H1 (cell line): ENCODE measurements at regions not wholly inside any gene's neighbourhood (a gene's known extent, or its start where the extent isn't known, plus 50 kb on each side); places are given as distances from the start of the nearest gene placed in this dataset.

Experiments
- CTCF ChIA-PET: fragments of 300-600 bp; sonication (Branson Sonifier 250); formaldehyde crosslinking; loops from one replicate; lab custom pipeline; 2021; ENCODE audit not compliant: partially characterized antibody; lab: Charles Lee
- POLR2A ChIA-PET: fragments of 300-600 bp; sonication (Branson Sonifier 250); formaldehyde crosslinking; loops from one replicate; lab custom pipeline; 2021; ENCODE audit warnings: inconsistent platforms; ENCODE audit not compliant: partially characterized antibody; lab: Charles Lee
- DNase-seq, 2 experiments: peaks; one replicate each; pipeline versions ENCODE4 v3.0.0 to v3.0.0-alpha.2; 2010 to 2022; ENCODE audit warnings: low spot score in 2 of 2, low read depth in 1 of 2, mixed read lengths in 1 of 2
- FAIRE-seq: peaks from 2 replicates; lab custom pipeline; 2011; peaks lifted over from hg19 to GRCh38; lab: Jason Lieb, UNC
- H2AFZ ChIP-seq: 2 replicates; pipeline ENCODE4 v1.8.1; 2012; ENCODE audit warnings: low read length, inconsistent platforms
- H2AK5ac ChIP-seq: 2 replicates; pipeline ENCODE4 v1.6.1; 2013; ENCODE audit warnings: low read depth, low read length
- H2BK120ac ChIP-seq: replicated peaks from 2 replicates; pipeline ENCODE3; 2013; ENCODE audit warnings: low read depth, low read length, inconsistent platforms
- H2BK12ac ChIP-seq: 2 replicates; pipeline ENCODE4 v1.6.1; 2013; ENCODE audit warnings: low read depth, low read length
- H2BK15ac ChIP-seq: 2 replicates; pipeline ENCODE4 v1.6.1; 2013; ENCODE audit warnings: low read length
- H2BK20ac ChIP-seq: 2 replicates; pipeline ENCODE4 v1.6.1; 2013; ENCODE audit warnings: low read length
- H2BK5ac ChIP-seq: 2 replicates; pipeline ENCODE4 v1.6.1; 2013; ENCODE audit warnings: low read depth, low read length
- H3K14ac ChIP-seq: 2 replicates; pipeline ENCODE4 v1.6.1; 2013; ENCODE audit warnings: inconsistent platforms; ENCODE audit not compliant: insufficient read length
- H3K18ac ChIP-seq: 2 replicates; pipeline ENCODE4 v1.6.1; 2013; ENCODE audit warnings: low read length; ENCODE audit errors: extremely low read depth
- H3K23ac ChIP-seq: 2 replicates; pipeline ENCODE4 v1.6.1; 2013; ENCODE audit warnings: inconsistent platforms; ENCODE audit not compliant: insufficient read length
- H3K23me2 ChIP-seq: 2 replicates; pipeline ENCODE4 v1.6.1; 2013; ENCODE audit warnings: low read depth, low read length
- H3K27ac ChIP-seq: 2 replicates; pipeline ENCODE4 v1.6.1; 2011; ENCODE audit warnings: low read depth, low read length, inconsistent platforms
- H3K27me3 ChIP-seq, 4 experiments: replicated peaks in 1 of 4; 1 replicate in 1 of 4; 2 replicates in 3 of 4; pipeline versions ENCODE4 v1.6.1 to v1.8.1; 2011 to 2013; ENCODE audit warnings: low read length in 3 of 4, mild to moderate bottlenecking in 3 of 4, inconsistent platforms in 2 of 4, mixed read lengths in 2 of 4, moderate library complexity in 1 of 4; ENCODE audit not compliant: control insufficient read depth in 3 of 4, insufficient read depth in 3 of 4; ENCODE audit errors: extremely low read depth in 1 of 4
- H3K36me3 ChIP-seq, 4 experiments: 2 replicates each; pipeline versions ENCODE4 v1.6.1 to v1.8.1; 2011 to 2013; ENCODE audit warnings: mild to moderate bottlenecking in 4 of 4, low read length in 3 of 4, moderate library complexity in 2 of 4, control low read depth in 1 of 4, inconsistent platforms in 1 of 4; ENCODE audit not compliant: insufficient read depth in 4 of 4, control insufficient read depth in 2 of 4
- H3K4ac ChIP-seq: replicated peaks from 2 replicates; pipeline ENCODE3; 2013; ENCODE audit warnings: low read length, low read depth, mixed read lengths, inconsistent platforms; ENCODE audit not compliant: insufficient read length
- H3K4me1 ChIP-seq, 4 experiments: replicated peaks in 1 of 4; 1 replicate in 1 of 4; 2 replicates in 3 of 4; pipeline versions ENCODE4 v1.6.1 to v1.8.1; 2011 to 2013; ENCODE audit warnings: low read length in 3 of 4, inconsistent platforms in 2 of 4, mixed read lengths in 1 of 4; ENCODE audit not compliant: insufficient read depth in 4 of 4, control insufficient read depth in 3 of 4
- H3K4me2 ChIP-seq, 2 experiments: 2 replicates each; pipeline versions ENCODE4 v1.6.1 to v1.8.1; 2011 to 2013; ENCODE audit warnings: low read depth in 2 of 2, low read length in 2 of 2, control low read depth in 1 of 2, inconsistent platforms in 1 of 2, mild to moderate bottlenecking in 1 of 2; ENCODE audit not compliant: insufficient read depth in 1 of 2
- H3K4me3 ChIP-seq, 4 experiments: fragments of 200-600, 300-600 bp in 1 of 4; sonication (generic), shearing (Covaris generic), sonication (Bioruptor Twin) in 1 of 4; 2 replicates each; pipeline versions ENCODE4 v1.5.1 to v1.8.1; 2011 to 2016; ENCODE audit warnings: low read length in 4 of 4, low read depth in 3 of 4, control low read depth in 2 of 4, inconsistent platforms in 2 of 4, mild to moderate bottlenecking in 2 of 4, mixed read lengths in 1 of 4, moderate library complexity in 1 of 4; ENCODE audit not compliant: insufficient read depth in 2 of 4; ENCODE audit errors: extremely low read depth in 1 of 4
- H3K56ac ChIP-seq: replicated peaks from 2 replicates; pipeline ENCODE3; 2013; ENCODE audit warnings: low read depth, mild to moderate bottlenecking, mixed read lengths, low read length, inconsistent platforms; ENCODE audit not compliant: insufficient read length
- H3K79me1 ChIP-seq: 2 replicates; pipeline ENCODE4 v1.6.1; 2013; ENCODE audit warnings: low read depth, low read length, control low read depth
- H3K79me2 ChIP-seq, 2 experiments: 2 replicates each; pipeline versions ENCODE4 v1.6.1 to v1.8.1; 2012 to 2013; ENCODE audit warnings: low read length in 2 of 2, mild to moderate bottlenecking in 2 of 2, inconsistent platforms in 1 of 2; ENCODE audit not compliant: insufficient read depth in 2 of 2, control insufficient read depth in 1 of 2
- H3K9ac ChIP-seq, 4 experiments: replicated peaks in 1 of 4; 1 replicate in 1 of 4; 2 replicates in 3 of 4; pipeline versions ENCODE4 v1.6.1 to v1.8.1; 2011 to 2013; ENCODE audit warnings: low read depth in 3 of 4, low read length in 3 of 4, control low read depth in 2 of 4, mild to moderate bottlenecking in 2 of 4, moderate library complexity in 2 of 4, inconsistent platforms in 1 of 4; ENCODE audit errors: extremely low read depth in 1 of 4
- H3K9me3 ChIP-seq, 2 experiments: 2 replicates each; pipeline versions ENCODE4 v1.6.1 to v1.8.1; 2012 to 2013; ENCODE audit warnings: mild to moderate bottlenecking in 2 of 2, moderate library complexity in 2 of 2, control low read depth in 1 of 2, inconsistent platforms in 1 of 2, low read depth in 1 of 2, low read length in 1 of 2, mixed read lengths in 1 of 2; ENCODE audit not compliant: insufficient read depth in 2 of 2
- H4K20me1 ChIP-seq, 2 experiments: replicated peaks in 1 of 2; 2 replicates each; pipeline versions ENCODE3 to v1.8.1; 2011 to 2013; ENCODE audit warnings: inconsistent platforms in 2 of 2, low read length in 2 of 2, mild to moderate bottlenecking in 1 of 2; ENCODE audit not compliant: insufficient read depth in 2 of 2, control insufficient read depth in 1 of 2
- H4K5ac ChIP-seq: 2 replicates; pipeline ENCODE4 v1.6.1; 2013; ENCODE audit warnings: low read length, low read depth, mixed read lengths, inconsistent platforms; ENCODE audit not compliant: insufficient read length
- H4K8ac ChIP-seq: 2 replicates; pipeline ENCODE4 v1.8.0; 2013; ENCODE audit warnings: mild to moderate bottlenecking, moderate library complexity, low read length, inconsistent platforms; ENCODE audit not compliant: insufficient read depth; ENCODE audit errors: extremely low read depth
- H4K91ac ChIP-seq: replicated peaks from 2 replicates; pipeline ENCODE3; 2013; ENCODE audit warnings: low read length, mixed read lengths, inconsistent platforms; ENCODE audit not compliant: insufficient read length
- CTCF ChIP-seq, 3 experiments: IDR thresholded peaks; 1 replicate in 2 of 3; 2 replicates in 1 of 3; pipeline versions ENCODE4 v1.5.1 to v1.6.1; 2011; ENCODE audit warnings: low read length in 3 of 3, mild to moderate bottlenecking in 3 of 3, inconsistent platforms in 2 of 3, low read depth in 1 of 3, moderate library complexity in 1 of 3; ENCODE audit not compliant: insufficient read depth in 1 of 3; ENCODE audit errors: control extremely low read depth in 1 of 3
- JUN ChIP-seq: IDR thresholded peaks from 2 replicates; pipeline ENCODE4 v1.6.1; 2011; ENCODE audit warnings: low read depth, mild to moderate bottlenecking, improper control_type of control experiment, low read length
- MAFK ChIP-seq: IDR thresholded peaks from 2 replicates; pipeline ENCODE4 v1.6.1; 2012; ENCODE audit warnings: low read depth, mild to moderate bottlenecking, improper control_type of control experiment, low read length
- NRF1 ChIP-seq: IDR thresholded peaks from 2 replicates; pipeline ENCODE4 v1.6.1; 2011; ENCODE audit warnings: mild to moderate bottlenecking, low read depth, low read length, improper control_type of control experiment
- POU5F1 ChIP-seq: IDR thresholded peaks from 2 replicates; pipeline ENCODE4 v1.6.1; 2011; ENCODE audit warnings: low read depth, mild to moderate bottlenecking, low read length, moderate library complexity
- SIN3A ChIP-seq, 2 experiments: IDR thresholded peaks in 1 of 2; conservative IDR thresholded peaks in 1 of 2; 2 replicates each; pipeline ENCODE4 v1.6.1; 2011 to 2012; ENCODE audit warnings: low read length in 2 of 2, improper control_type of control experiment in 1 of 2, low read depth in 1 of 2, mild to moderate bottlenecking in 1 of 2
- SP4 ChIP-seq: IDR thresholded peaks from 2 replicates; pipeline ENCODE4 v1.6.1; 2012; ENCODE audit warnings: low read length, inconsistent platforms
- SUZ12 ChIP-seq: fragments of 200-600 bp; sonication (generic); IDR thresholded peaks from 2 replicates; pipeline ENCODE4 v1.6.1; 2012; ENCODE audit warnings: mild to moderate bottlenecking, inconsistent platforms, low read length, moderate library complexity, mixed read lengths
- ZNF274 ChIP-seq: IDR thresholded peaks from 2 replicates; pipeline ENCODE4 v1.7.0; 2012; ENCODE audit warnings: low read length, borderline replicate concordance; ENCODE audit errors: extremely low read depth
- WGBS, 2 experiments: shearing (Covaris generic) in 1 of 2; methylation state at CpG; one replicate each; pipeline versions ENCODE4 v1.1.6 to v1.1.7; 2013 to 2015; ENCODE audit warnings: low lambda C conversion rate in 2 of 2, mixed read lengths in 2 of 2, inconsistent platforms in 1 of 2, low coverage in 1 of 2, missing lambda C conversion rate in 1 of 2; ENCODE audit not compliant: insufficient replicate concordance in 2 of 2, insufficient coverage in 1 of 2, insufficient read length in 1 of 2; ENCODE audit errors: extremely low coverage in 1 of 2, missing lambda C conversion rate in 1 of 2; 5-methylcytosine and 5-hydroxymethylcytosine counted together

DNA sequence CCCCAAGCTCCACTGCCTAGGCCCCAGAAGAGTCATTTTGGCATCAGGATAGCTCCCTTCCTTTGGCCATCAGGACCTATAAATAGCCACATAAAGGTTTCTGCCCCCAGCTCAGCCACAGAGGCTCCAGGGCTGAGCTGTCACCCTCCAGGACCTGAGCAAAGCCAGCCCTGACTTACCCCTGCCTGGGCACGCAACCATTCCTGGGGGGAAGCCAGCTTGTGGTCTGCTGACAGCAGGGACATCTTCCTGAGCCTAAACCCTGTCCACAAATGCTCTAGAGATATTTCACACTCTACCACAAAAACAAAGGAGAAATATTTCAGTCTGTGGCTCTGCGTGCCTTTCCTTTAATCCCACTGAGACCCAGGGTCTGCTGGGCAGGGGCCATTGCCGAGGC is 123.7 kb upstream of the CCL2 start:
- Histone ChIP-seq H4K91ac (no peak overlapping the region), H2BK15ac (no peak overlapping the region), H2BK12ac (no peak overlapping the region), H3K4me1 (peaks cover 0 to 12% (median 7%) of the 10 kb centered on the region in 4 experiments), H3K27ac (no peak overlapping the region), H3K36me3 (no peaks in the 10 kb centered on the region; a peak in 2 of 8 replicates), H3K9ac (no peak overlapping the region), H3K18ac (0 out of 2 replicates have a peak overlapping the region, but pooled peaks have one; percentile 27), H3K4me3 (no peak overlapping the region), H3K79me2 (no peaks in the 10 kb centered on the region), H2AFZ (no peak overlapping the region), H3K14ac (no peak overlapping the region), H4K5ac (no peak overlapping the region), H4K20me1 (no peaks in the 10 kb centered on the region), H3K4me2 (no peak overlapping the region), H2BK5ac (no peak overlapping the region), H3K4ac (no peak overlapping the region), H3K23ac (no peak overlapping the region), H3K23me2 (no peaks in the 10 kb centered on the region), H3K79me1 (no peaks in the 10 kb centered on the region), H4K8ac (no peak overlapping the region), H3K9me3 (no peaks in the 10 kb centered on the region), H2AK5ac (no peak overlapping the region), H3K27me3 (no peaks in the 10 kb centered on the region; a peak in 1 of 7 replicates), H2BK120ac (no peak overlapping the region), H3K56ac (no peak overlapping the region), H2BK20ac (no peak overlapping the region)
- WGBS, 2 experiments: 97% methylated on average over 3 of the region's 3 CpGs; no CpG with 5 or more reads in 1 of the 2 experiments
- POLR2A ChIA-PET: interaction anchor here (1.2 kb wide), 1 partner anchor 9 kb away, joined by 3 read pairs; no protein-coding TSS in a partner anchor
- FAIRE-seq (no peak), DNase-seq (no peak)
- CTCF ChIA-PET: interaction anchor here (0.7 to 16.4 kb wide), 6 partner anchors 11 to 203 kb away, joined by 3 to 145 read pairs (median 10); no protein-coding TSS in a partner anchor
- TF ChIP-seq JUN (no peak), NRF1 (no peak), CTCF (IDR thresholded peaks at IDR 0.05; ENCODE audit: control extremely low read depth in 1 of 3, insufficient read depth in 1 of 3, low read depth in 1 of 3, low read length in 3 of 3) (no peak), MAFK (no peak), POU5F1 (no peak), SUZ12 (no peak), SP4 (no peak), SIN3A (conservative IDR thresholded peaks at IDR 0.05 in 1 of 2, IDR thresholded peaks at IDR 0.05 in 1 of 2; ENCODE audit: low read depth in 1 of 2, low read length in 2 of 2) (no peak), ZNF274 (no peak)
